ENCODE measurements at regions not wholly inside any gene's neighbourhood (a gene's known extent, or its start where the extent isn't known, plus 50 kb on each side); places are given as distances from the start of the nearest gene placed in this dataset.

DNA sequence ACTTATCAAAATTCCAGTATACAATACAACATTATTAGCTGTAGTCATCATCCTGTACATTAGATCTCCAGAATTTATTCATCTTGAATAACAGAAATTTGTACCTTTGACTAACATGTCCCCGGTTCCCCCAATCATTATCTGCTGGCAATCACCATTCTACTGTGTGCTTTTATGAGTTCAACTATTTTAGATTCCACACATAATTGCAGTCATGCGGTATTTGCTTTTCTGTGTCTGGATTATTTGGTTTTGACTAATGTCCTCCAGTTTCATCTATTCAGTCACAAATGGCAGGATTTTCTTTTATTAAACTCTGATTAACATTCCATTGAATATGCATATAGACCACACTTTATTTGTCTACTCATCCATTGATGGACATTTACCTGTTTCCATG lies 530.7 kb upstream of the SLITRK1 start:
- no peak for DNase-seq

DNA sequence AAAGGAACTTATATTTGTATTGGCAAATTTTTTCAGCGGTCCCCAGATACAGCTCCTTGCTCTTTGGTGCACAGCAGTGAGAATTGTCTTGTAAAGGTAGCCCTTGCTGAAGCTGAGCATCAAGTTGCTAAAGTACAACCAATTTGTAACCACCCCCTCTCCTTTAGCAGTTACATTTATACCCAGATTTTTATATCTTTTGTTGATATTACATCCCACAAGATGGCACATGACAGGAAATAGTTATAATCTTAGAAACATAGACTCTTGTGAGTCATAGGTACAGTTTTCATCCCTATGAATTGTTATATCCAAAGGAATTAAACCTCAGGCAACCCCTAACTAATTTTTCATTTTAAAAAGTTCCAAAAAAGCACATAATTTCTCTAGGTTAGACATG lies 523.0 kb upstream of the SLITRK1 start:
- no peak for DNase-seq

DNA sequence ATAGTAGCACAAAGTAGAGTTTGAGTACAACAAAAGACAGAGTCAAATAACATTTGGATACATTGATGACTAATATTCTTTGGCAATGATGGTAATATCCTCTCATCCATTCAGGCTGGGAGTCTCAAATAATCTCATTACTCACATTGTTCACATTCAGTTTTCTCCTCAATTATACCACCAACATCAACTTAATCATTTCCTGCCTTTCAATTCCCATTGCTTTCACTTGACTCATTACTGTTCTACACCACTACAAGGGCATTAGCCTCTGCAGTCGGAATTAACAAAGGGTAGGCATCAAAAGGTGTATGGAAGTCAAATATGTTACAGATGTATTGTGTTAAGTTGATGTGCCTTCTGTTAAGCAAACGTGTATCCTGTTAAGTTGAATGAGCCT lies 518.4 kb upstream of the SLITRK1 start:
- DNase-seq, result no peak

DNA sequence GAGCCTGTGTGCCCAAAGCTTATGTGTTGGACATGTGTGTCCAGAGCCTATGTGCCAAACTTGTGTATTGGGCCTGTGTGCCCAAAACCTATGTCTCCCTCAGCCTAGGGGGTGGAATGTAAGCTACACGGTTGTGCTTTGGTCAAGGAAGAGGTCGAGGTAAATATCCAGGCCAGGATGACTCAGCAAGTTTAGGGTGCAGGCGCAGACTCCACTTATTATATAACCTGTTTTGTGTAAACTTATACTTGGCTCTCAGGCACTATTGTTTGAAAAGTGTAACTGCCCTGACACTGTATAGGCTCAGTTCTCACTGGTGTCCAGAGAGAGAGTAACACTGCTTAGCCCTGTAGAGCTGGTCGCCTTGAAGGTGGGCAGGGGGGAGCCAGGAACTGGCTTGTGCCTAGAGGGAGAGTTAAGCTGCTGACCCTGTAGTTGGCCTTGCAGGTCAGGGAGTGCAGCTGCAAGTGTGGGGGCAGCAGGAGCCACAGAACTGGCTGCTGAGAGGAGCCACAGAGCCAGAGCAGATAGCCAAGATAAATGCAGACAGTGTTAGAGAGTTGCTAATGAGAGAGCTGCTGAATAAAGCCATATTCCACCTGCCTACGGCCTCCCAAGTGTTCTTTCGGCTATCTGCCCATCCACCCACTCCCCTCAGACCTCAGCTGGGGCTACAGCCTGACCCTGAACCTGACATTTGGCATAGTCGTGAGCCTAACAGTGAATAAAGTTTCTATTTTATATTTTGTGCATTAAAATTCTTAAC lies 517.2 kb upstream of the SLITRK1 start:
- no peak for DNase-seq

DNA sequence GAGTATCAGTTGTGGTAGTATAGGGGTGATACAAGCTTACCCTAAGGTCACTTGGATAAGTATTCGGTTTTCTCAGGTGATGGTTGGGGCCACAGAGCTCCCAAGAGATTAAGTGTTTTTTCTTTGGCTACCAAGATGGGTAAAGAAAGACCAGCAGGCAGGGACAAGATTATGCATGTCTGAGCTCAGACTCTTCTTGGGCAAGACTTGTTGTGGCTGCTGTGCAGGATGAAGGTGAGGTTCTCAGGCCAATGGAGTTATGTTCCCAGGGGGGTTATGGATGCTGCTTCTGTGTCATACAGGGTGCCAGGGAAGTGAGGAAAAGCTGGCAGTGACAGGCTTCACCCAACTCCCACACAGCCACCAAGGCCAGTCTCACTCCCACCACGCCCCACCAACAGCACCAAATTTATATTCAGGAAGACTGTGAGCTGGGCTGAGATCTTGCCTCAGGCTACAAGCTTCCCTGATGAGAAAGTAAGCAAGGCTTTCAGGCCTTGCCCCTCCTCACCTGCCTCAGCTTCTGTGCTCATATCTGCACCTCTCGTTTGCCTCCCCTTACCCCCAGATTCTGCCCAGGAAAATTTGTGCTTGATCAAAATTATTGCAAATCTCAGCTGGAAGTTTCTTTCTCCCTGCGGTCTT lies 511.8 kb upstream of the SLITRK1 start:
- no peak for DNase-seq

DNA sequence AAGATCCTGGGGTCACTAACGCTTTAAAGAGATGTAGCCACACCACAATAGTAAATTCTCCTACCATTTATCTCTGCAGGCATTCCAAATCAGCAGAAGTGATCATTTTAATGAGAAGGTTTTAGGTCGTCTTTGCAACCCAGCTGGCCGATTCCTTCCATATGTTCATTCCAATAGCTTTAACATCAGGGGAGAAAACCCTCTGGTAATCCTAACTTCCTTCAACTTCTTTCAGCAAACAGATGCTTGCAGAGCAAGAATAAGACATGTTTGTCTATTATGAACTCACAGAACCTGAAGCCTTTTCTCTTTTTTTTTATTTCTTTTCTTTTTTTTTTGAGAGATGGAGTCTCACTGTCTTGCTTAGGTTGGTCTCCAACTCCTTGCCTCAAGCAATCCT lies 498.6 kb upstream of the SLITRK1 start:
- DNase-seq, result no peak

DNA sequence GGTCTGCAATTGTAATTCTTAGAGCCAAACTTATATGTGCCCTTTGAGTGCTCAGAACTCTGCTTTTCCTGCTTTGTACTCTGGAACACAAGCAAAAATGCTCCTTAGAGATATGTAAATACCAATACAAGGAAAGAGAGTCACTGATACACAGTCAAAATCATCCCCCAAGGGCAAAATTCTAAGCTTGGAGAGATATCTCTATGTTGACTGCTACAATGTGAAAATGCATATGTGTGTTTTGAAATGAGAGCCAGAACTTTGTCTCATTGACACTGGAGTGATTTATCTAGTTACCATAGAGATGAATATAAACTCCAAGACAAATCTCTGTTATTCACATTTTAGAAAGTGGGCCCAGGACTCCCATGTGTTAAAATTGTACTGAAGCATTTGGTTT lies 494.8 kb upstream of the SLITRK1 start:
- DNase-seq, result no peak

DNA sequence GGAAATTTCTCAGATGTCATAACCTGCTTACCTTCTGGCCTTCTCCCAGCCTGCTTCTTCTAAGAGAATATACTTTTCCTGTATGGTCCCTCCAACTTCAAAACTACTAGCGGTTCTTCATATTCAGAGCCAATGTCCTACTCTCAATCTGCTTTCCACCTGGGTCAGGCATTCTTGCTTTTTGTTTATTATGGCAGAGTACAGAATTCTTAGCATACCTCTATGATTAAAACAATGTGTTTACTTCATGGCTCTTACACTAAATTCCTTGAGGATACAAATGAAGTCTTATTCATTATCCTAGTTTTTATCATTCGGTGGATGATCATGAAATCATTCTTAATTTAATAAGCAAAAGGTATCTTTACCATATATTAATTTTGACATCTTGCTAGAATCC lies 484.2 kb upstream of the SLITRK1 start:
- DNase-seq, result no peak

DNA sequence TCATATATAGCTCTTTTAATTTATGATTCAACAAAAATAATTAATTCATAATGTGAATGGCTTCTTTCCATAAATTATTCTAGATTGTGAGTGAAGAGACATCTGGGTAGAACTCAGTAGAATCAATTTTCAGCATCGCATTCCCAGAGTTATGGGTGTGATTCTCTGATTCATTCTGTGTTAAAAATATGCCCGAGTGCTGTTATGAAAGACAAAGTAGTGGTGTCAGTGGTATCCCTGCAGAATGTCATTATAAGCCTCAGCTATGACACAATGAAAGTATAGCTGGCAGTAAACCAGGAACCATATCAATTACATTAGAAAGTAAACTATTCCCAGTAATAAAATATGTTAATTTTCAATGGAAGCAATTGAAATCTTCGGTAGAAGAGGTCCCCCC lies 480.5 kb upstream of the SLITRK1 start:
- no peak for DNase-seq

DNA sequence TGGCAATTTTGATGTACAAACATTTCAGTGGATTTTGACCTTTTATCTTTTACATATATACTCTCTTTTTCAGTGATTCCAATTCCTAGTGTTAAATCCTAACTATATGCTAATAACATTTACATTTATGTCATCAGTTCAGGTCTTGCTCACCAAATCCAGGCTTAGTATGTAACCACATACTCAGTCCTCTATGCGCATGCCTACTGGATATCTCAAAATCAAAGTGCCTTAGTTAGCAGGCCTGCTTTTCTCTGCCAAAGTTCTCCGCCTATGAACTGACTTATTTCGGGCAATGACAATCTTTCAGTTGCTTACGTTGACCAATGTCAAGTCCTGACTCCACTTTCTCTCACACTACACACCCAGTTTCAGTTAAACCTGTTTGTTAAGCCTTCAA lies 478.5 kb upstream of the SLITRK1 start:
- DNase-seq, result no peak

DNA sequence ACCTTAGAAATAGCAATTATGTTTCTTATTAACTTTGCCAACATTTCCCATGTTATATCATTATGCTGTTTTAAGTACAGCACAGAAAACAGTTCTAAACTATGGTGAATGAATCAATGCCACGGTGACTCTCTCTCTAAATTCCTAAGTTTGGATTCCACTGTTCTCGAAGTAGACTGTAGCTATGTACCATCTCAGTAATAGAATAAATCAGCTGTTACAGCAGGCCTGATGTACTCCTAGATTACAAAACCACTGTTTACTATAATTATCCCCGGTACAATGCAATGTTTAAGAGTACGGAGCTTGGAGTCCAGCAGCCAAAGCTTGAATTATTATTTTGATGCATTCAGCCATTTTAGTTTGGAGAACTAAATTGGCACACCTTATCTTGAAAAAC lies 476.3 kb upstream of the SLITRK1 start:
- no peak for DNase-seq

DNA sequence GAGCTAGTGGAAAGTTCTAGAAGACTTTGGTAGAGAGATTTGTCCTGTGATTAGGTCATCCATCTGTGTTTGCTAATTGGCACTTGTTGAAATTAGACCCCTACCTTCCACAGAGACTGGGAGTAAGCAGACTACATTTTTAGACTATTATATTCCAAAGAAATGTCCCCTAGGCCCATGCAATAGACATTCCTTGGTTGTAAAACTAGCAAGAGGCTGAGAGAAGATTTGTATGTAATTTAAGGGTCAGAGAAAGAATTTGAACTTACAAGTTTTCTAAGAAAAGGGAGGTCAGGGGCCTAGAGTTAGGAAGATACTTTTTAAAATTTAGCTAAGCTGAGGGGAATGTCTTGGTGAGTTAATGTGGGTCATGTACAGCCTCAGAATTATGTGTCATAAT lies 470.7 kb upstream of the SLITRK1 start:
- DNase-seq, result no peak

DNA sequence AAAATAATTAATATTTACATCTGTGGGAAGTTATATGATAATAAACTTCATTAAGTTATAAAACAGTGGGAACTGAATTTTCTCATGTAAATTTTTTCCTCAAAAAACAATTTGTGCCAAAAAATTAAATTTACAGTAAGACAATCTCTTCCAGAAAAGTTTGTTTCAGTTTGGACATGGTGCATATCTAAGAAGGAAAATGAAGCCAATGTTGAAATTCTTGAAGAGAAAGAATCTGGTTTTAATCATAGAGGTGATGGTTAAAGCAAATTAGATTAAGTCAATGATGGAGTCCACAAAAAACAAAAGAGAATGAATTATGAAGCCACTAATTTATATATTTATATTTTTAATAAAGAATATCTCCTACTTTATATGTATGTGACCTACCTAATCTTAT lies 457.2 kb upstream of the SLITRK1 start:
- DNase-seq, result no peak

DNA sequence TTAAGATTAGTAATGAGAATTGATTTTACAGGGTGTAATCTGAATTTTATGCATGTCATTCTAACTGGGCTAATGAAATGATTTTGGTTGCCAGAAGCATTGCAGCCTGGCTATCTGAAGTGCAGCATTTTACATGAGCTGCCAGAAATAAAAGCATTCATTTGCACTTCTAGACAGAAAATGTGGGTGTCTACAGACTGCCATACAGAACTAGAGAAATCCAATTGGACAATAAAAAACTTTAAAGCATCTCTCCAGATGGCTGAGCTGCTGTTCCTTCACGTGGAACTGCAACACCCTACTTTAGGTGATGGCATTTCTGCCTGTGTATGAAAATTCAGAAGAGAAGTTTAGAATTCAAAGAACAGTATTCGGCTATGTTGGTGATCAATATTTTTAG lies 450.1 kb upstream of the SLITRK1 start:
- DNase-seq, result no peak

DNA sequence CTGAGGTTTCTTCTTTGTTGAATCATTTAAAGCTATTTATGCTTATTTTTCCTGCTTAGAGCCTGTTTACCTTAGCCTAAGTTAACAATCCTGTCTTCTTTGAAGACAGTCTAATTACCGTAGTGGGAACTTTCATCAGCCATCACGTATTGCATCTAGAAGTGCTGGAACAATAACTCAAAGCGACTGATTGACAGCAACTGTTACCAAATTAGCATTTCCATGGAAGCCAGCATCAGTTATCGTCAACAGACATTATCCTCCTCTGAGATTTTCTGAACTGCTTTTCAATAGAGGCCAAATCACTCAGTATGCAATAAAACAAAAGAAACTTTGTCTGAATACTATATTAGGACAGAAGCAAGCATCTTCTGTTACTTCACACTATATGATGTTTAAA lies 433.3 kb upstream of the SLITRK1 start:
- DNase-seq, result no peak

DNA sequence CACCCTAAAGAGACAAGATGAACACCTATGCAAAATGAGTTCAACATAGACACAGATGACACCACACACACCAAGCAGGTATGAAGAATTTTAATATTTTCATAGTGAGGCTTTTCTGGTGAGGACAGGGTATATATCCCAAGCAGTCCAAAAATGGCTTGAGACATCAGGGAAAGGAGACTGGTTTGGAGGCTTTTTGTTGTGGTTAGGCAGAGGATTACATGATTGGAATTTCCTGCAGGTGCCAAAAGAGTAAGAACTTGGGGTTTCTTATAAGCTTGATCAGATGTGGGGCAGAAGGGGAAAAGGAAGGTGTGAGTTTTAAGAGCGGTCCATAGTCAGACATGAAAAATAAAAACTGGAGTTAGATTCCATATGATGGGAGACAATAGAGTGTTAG lies 420.8 kb upstream of the SLITRK1 start:
- no peak for DNase-seq

DNA sequence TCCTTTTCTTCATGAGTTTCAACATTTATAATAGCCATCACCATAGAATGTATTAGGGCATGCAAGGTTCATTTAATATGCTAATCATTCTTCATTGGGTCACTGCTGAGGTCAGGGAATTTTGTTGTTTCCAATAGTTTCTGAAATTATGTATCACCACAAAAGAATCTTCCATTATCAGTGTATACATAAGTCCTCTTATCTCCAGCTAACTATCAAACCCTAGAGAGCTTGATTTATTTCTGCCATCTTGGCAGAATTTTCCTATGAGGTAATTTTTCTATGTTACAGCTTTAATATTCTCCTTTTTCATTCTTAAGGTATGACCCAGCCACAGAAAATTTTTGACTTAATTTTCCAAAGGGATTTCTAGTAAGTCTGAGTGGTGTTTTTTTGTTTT lies 415.0 kb upstream of the SLITRK1 start:
- DNase-seq, result no peak

DNA sequence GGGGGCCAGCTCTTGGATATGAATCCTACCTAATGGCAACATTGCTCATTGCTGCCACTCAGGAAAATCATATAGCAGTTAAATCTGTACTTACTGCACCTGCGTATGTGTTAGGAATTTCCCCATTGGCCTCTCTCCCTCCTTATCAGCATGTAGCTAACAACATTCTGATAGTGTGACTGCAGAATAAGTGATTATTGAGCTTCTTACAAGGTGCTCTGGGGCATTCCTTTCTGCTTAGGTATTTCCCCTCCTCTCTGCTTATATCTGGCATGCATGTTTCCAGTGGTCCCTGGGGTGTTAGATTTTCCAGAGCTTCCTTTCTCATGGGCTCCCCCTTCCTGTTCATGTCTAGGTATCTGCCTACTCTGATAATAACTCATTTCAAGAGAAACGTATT lies 414.1 kb upstream of the SLITRK1 start:
- DNase-seq, result no peak

DNA sequence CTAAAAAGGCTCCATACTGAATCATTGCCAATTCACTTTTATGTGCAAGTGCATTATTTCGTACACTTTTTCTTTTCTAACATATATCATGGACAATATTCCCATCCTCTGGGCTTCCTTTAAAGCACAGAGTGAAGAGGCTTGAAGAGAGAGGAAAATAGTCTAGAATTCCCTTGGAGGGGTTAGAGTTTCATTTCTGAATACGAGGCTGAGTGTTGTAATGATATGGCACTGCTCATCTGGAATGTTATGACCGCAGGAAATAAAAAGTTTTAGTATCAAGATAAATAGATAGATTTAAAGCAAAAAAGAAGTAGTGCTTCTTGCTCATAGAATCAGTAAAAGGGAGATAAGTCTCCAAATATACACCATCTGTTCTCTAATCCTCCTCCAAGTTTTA lies 412.3 kb upstream of the SLITRK1 start:
- DNase-seq, result no peak

DNA sequence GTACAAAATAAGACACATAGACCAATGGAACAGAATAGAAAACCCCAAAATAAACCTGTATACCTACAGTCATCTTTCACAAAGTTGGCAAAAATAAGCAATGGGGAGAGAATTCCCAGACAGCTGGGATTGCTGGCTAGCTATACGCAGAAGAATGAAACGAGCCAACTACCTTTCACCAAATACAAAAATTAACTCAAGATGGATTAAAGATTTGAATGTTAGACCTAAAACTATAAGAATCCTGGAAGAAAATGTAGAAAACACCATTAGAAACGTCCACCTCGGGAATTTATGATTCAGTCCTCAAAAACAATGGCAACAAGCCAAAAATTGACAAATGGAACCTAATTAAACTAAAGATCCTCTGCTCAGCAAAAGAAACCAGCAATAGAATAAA lies 408.1 kb upstream of the SLITRK1 start:
- DNase-seq, result no peak

DNA sequence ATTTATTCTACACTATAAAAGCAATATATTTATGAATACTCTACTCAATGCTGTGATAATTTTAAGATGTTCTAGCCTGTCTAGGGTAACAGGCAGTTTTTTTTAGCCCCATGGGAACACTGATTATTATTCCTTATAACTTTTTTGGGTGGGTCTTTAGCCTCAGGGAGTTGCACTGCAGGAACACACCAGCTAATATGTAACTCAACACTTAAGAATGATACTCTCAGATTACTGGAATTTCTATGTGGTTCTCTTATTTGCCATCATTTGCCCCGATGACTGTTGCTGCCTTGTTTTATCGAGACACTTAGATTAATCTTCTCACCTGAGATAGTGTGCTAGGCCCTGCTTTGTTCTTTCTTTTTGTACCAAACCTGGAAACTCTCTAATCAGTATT lies 396.9 kb upstream of the SLITRK1 start:
- no peak for DNase-seq

DNA sequence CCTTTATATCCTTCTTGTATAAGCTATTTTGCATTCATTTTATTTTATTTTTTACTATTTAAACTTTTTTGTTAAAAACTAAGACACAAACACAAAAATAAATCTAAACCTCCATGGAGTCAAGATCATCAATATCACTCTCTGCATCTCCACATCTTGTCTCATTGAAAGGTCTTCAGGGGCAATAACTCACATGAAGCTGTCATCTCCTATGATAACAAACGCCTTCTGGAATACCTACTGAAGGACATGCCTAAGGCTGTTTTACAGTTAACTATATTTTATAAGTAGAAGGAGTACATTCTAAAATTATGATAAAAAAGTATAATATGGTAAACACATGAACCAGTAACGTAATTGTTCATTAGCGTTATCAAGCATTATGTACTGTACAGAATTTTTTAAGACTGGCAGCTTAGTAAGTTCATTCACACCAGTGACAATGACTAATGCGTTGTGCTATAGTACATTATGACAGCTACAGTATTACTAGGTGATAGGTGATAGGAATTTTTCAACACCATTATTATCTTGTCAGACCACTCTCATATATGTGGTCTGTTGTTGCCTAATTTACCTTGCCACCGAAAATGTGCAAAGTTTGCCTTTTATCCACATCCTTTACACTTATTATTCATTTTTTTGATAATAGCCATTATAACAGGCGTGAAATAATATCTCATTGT lies 390.7 kb upstream of the SLITRK1 start:
- no peak for DNase-seq

DNA sequence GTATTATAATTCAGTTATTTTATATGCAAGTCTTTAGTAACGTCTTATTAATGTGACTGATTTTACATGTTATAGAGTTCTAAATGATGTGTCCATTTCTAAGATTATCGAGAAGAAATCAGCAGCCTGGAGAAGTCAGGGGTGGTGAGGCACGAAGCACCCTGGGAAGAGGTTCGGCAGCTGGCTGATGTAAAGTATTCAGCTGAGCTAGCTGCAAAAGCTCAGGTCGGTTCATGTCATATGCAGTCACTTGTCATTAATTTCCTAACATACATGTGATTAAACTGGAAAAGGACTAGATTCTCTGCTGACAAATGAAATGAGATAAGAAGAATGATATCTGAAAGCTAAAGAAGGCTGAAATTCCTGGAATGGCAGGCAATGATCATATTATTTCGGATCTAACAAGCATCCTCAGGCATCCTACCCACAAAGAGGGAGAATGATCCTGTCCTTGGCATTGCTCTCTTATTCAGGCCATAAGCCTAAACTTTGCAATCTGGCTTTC lies 383.0 kb upstream of the SLITRK1 start:
- no peak for DNase-seq

All from T-helper 9 cell (primary cell).